Fibroblast of skin of left quadriceps (primary cell): ENCODE measurements at regions not wholly inside any gene's neighbourhood (a gene's known extent, or its start where the extent isn't known, plus 50 kb on each side); places are given as distances from the start of the nearest gene placed in this dataset.

Experiments
- DNase-seq, 2 experiments: peaks; one replicate each; pipeline ENCODE4 v3.0.0-alpha.2; 2013; ENCODE audit warnings: low read depth in 2 of 2

GRCh38 chr10:128316925-128317324, 190.7 kb upstream of the MKI67 start:
- no peak for DNase-seq

GRCh38 chr10:128318366-128318765, 192.1 kb upstream of the MKI67 start:
- DNase-seq = no peak

- DNase-seq = no peak
Observed at GRCh38 chr10:128318913-128319312, 192.7 kb upstream of the MKI67 start.

DNA sequence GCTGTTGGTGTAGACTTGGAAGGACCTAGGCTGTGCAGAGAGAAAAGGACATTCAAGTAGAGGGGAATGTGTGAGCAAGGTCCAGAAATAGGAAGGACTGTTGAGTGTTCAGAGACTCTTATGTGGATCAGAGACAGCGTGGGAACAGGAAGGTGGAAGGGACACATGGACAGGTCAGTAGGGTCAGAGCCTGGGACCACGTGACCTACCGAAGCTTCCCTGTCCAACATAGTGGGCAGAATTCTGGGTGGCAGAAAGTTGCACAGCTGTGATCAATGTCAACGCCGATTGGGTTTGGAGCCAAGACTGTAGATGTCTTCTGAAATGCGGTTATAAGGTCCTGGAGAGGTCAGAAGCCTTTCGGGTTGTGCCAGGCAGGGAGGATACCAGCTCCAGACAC, 195.9 kb upstream of the MKI67 start:
- no peak for DNase-seq

DNA sequence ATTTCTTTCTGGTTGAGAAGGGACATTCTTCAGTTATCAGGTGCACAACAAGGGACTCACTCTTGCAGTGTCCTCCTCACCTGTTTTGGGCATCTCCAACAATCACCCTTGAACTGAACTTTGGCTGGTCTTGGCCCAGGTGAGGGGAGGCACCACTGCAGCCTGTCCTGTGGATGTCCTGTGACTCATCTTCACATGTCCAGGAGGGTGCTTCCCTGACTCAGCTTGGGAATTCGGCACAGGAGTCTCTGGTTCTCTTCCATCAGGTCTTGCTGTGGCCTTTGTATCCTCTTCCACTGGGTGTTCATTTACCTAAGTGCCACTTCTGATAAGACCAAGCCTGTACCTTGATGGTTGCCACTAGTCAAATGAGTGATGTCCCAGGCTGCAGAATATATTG, 196.7 kb upstream of the MKI67 start:
- no peak for DNase-seq

DNA sequence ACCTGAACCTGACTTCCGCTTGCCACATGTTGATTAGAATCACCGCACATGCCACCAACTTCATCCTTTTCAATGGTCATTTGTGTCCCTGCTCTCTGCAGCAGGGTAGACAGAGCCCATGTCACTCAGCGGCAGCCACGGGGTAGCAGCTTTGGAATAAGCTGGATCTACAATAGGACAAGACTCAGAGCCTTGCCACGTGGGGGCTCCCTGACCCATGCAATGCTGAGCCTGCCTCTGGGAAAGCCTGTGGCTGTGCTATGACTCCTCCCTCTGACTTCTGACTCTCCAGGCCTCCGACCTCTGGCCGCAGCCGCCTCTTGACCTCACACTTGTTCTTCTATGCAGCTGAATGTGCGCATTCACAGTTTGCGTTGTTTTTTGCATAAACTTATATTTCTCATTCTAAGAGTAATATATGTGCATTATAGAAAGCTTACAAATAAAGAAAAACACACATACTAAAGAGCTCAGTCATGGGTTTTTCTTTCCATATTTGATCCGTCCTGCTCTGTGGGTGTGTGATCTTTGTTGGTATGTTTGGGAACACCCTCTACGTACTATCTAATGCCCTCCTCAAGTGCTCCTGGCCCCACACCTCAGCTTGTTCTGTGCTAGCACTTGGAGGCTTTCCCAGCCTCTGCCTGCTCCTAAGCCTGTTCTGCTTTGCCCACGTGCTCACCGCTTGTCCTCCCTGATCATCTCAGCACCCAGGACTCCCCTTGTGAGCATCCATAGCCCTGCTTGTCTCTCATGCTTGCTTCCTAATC, 198.0 kb upstream of the MKI67 start:
- no peak for DNase-seq

- no peak for DNase-seq
Observed at GRCh38 chr10:128325788-128326187, 199.6 kb upstream of the MKI67 start.

DNA sequence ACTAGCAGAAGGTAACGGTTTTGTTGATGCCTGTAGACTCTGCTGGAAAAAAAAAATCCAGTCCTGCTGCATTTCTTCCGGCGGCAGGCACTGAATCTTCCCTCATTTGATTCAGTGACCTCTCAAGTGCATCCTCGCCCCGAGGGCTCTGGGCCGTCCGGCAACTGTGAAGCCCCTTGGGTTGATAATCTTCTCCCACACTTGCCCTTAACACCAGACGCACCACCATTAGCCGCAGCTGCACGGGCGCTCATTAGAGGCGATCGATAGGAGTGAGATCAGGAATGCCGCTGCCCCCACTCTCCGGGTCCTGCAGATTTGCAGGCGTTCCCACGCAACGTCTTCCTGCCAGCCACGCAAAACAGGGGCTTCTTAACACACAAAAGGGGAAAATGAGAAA, 200.0 kb upstream of the MKI67 start:
- no peak for DNase-seq

GRCh38 chr10:128326851-128327250, 200.6 kb upstream of the MKI67 start:
- no peak for DNase-seq

DNA sequence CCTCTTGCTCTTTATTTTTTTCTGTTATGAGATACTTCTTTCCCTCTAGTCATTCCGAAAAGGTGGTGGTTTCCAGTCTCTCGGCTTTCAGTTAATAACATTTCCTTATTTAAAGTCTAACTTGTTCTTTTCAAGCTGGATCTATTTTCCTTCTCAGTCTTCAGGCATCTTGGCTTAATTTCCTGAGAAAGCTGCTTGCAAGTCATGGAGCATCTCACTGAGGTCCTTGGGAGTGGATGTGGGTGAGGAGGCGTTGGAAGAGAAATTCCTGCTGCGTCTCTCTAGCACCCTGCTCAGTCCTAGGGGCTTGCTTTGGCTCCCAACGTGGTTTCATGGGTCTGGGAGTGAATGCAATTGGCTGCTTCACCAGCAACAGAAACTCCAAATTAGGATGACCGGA, 210.2 kb upstream of the MKI67 start:
- no peak for DNase-seq

DNA sequence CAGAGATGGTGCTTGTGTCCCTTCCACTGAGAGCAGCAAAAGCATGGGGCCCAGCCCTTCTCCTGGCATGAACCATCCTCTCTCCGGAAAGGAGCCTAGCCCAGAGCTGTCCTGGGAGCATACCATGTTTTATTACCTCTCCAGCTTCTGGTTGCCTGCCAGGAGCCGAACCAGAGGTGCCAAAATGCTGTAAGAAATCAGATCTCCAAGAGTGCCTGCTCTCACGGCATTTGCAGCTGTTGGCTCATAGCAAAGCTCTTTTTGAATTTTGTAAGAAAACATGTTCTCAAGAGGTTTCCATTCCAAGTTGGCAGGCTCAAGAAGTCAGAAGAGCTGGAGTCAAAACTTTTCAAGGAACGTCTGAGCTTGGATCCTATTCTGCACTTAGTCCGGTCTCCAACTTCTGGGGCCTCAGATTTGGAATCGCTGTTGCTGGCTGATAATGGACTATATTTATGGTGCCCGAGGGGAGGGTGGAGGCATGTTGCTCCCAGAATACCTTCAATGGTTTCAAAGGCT, 211.7 kb upstream of the MKI67 start:
- no peak for DNase-seq

DNA sequence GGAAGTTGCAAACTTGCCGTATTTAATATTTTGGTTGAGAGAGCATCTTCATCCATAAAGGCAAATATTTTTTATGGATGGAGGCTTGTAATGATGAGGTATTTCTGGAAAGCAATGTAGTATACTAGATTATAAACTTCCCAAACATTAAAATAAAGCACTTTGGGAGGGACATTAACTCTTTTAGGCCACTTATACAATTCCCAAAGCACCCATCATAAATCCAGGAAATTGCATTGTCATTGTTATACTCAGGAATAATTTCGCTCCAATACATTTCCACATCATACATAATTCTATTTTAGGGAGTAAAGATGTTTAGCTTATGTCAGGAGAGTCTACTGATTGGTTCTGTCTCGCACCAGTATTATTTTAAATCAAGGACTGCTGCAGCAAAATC, 212.7 kb upstream of the MKI67 start:
- DNase-seq = no peak

GRCh38 chr10:128339753-128340152, 213.5 kb upstream of the MKI67 start:
- DNase-seq = no peak

DNA sequence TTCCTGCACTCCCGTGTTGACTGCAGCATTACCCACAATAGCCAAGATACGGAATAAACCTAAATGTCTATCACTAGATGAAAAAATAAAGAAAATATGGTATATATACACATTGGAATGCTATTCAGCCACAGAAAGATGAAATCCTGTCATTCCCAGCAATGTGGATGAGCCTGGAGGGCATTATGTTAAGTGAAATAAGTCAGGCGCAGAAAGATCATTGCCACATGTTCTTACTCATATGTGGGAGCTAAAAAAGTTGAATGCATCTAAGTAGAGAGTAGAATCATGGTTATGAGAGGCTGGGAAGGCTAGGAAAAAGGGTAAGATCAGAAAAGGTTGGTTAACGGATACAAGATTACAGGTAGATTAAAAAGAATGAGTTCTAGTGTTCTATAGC, 219.1 kb upstream of the MKI67 start:
- no peak for DNase-seq

GRCh38 chr10:128360783-128361182, 234.6 kb upstream of the MKI67 start:
- no peak for DNase-seq

DNA sequence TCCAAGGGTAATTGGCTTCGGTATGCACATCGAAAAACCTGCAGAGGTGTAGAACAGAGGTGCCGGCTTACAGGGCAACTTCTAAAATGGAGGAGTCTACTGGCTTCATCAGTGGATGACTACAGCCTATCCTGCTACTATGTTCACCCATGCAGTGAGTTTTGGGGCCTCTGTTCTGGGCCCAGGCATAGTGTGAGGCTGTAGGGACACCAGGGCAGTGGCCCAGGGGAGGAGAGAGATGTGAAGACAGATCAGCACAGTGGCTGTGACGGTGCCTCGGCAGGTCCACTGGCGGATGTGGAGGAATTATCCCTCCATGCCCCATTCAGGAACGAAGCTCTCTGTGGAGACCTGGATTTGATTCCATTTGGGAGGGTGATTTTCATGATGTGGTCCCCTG, 235.3 kb upstream of the MKI67 start:
- no peak for DNase-seq

- no peak for DNase-seq
Observed at GRCh38 chr10:128362514-128362913, 236.3 kb upstream of the MKI67 start.

DNA sequence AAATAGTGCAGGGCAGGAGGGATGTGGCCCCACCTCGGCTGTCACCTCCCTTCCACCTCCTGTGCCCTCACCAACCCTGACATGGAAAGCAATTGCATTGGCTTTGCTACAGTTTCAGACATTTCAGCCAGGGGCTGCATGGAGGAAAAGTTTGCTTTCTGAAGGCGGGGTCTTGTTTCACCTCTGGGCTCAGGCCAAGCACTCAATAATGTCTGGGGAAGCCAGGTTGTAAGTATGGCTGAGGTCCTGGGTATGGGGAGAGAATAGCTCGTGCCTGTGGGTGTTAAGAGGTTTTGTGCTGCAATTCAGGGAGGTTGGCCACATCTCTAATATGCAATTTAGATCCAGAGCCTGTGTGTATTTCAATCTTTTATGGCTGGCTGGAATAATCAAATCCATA, 238.4 kb upstream of the MKI67 start:
- no peak for DNase-seq

GRCh38 chr10:128365156-128365725, 239.0 kb upstream of the MKI67 start:
- DNase-seq = no peak

GRCh38 chr10:128367807-128368206, 241.6 kb upstream of the MKI67 start:
- no peak for DNase-seq

DNA sequence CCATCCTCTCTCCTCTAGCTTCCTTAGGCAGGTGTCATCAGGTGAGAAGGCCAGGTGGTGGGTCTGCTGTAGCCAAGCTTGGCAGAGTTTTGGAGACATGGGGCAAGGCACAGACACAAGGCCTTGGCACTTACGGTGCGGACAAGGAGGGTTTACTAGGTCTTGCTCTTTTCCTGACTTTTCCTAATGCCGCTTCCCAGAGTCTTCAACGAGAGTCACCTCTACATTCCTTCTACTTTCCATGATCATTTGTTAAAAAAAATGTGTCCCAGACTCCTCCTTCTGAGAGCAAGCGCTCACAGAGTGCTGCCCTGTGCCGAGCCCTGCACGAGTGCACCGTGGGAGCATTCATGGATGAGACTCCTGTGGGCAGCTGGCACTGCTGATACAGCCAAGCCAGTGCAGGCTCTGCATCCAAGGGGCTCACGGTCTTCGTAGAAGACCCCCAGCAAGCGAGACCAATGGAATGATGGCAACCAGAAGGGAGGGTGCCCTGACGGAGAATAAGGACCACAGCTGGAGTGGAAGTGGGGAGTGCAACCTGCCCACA, 243.0 kb upstream of the MKI67 start:
- no peak for DNase-seq

- DNase-seq = no peak
Observed at GRCh38 chr10:128373071-128373749, 247.0 kb upstream of the MKI67 start.

DNA sequence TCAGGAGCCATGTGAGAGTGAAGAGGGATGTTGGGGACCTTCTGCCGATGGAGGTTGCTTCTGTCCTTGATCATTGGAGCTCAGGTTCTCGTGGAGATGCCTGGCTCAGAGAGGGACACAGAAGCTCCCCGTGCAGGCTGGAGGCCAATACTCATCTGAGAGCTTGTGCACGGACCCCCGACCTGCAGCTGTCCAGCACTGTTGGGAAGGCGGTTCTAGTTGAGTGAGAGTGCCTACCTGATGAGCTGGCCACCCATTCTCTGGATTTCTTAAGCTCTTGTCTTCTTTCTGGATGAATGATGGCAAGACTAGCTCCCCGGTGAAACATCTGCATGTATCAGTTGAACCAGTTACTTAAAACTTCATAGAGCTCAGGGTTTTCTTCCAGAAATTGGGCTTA, 247.6 kb upstream of the MKI67 start:
- DNase-seq = no peak
